Muscle of leg (tissue), 3 donors: ENCODE measurements at regions not wholly inside any gene's neighbourhood (a gene's known extent, or its start where the extent isn't known, plus 50 kb on each side); places are given as distances from the start of the nearest gene placed in this dataset.

Experiments
- DNase-seq: peaks from one replicate; pipeline ENCODE4 v3.0.0; 2013
- H3K27ac ChIP-seq: one replicate; pipeline ENCODE4 v1.5.1; 2013; ENCODE audit warnings: mild to moderate bottlenecking, low read length, control low read depth
- H3K27me3 ChIP-seq: one replicate; pipeline ENCODE4 v1.6.1; 2013; ENCODE audit warnings: low read length; ENCODE audit not compliant: control insufficient read depth, insufficient read depth
- H3K36me3 ChIP-seq: one replicate; pipeline ENCODE4 v1.6.1; 2013; ENCODE audit warnings: low read length; ENCODE audit not compliant: control insufficient read depth, insufficient read depth
- H3K4me1 ChIP-seq: one replicate; pipeline ENCODE4 v1.6.1; 2013; ENCODE audit warnings: low read length; ENCODE audit not compliant: control insufficient read depth, insufficient read depth
- H3K4me3 ChIP-seq: one replicate; pipeline ENCODE4 v1.5.1; 2013; ENCODE audit warnings: low read length, control low read depth
- H3K9me3 ChIP-seq: replicated peaks from 2 replicates; pipeline ENCODE4 v1.6.1; 2013; ENCODE audit warnings: low read depth, low read length; ENCODE audit not compliant: control insufficient read depth
- WGBS: methylation state at CpG from one replicate; pipeline ENCODE4 v1.1.5; 2013; ENCODE audit warnings: missing lambda C conversion rate; ENCODE audit not compliant: insufficient coverage; 5-methylcytosine and 5-hydroxymethylcytosine counted together

- H3K4me1 ChIP-seq: peaks cover 5% of the 10 kb centered on the region
- H3K9me3 ChIP-seq: no peaks in the 10 kb centered on the region
- WGBS: 100% methylated on average over 3 of the region's 4 CpGs
- H3K36me3 ChIP-seq: no peaks in the 10 kb centered on the region
- no peak overlapping the region for H3K4me3 ChIP-seq
- no peak for DNase-seq
- H3K27ac ChIP-seq: no peak overlapping the region
- H3K27me3 ChIP-seq: peaks cover 2% of the 10 kb centered on the region
Measured at GRCh38 chr2:236700703-236701102, 131.1 kb downstream of the ACKR3 start.

DNA sequence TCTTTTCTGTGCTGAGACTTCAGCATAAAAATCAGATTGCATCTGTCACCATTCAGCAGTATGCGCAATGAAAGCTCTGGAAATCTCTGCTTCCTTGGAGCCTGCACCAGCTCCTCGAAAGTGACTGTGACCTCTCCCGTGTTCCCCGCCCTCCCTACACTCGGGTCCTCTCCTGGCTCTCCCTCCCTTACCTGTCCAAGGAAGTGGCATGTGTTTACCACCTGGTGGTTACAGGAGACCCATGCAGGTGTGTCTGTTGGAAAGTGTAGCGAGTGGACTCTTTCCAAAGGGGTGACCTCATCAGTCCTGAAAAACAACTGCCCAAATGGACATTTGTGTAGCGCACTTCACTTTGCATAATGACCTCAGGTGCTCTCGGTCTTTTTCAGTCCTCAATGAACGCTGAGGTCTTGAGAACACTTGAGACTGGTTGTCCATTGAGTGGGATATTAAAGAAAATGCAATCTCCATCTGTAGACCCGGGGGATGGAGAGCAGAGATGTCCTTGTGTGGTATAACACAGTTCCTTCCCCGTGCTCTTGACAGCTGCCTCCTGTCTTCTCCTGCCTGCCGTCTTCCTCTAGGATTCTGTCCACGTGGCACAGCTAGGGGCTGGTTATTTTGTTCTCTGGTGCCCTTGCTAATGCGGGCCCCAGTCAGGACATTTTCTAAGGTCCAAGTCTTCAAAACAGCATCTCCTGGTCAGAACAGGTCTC lies 133.2 kb downstream of the ACKR3 start:
- H3K9me3 ChIP-seq: no peaks in the 10 kb centered on the region
- no peaks in the 10 kb centered on the region for H3K36me3 ChIP-seq
- peaks cover 4% of the 10 kb centered on the region for H3K27me3 ChIP-seq
- no peak overlapping the region for H3K27ac ChIP-seq
- H3K4me1 ChIP-seq: peaks cover 7% of the 10 kb centered on the region
- H3K4me3 ChIP-seq: no peak overlapping the region
- WGBS: 87% methylated on average over 11 of the region's 14 CpGs
- no peak for DNase-seq

DNA sequence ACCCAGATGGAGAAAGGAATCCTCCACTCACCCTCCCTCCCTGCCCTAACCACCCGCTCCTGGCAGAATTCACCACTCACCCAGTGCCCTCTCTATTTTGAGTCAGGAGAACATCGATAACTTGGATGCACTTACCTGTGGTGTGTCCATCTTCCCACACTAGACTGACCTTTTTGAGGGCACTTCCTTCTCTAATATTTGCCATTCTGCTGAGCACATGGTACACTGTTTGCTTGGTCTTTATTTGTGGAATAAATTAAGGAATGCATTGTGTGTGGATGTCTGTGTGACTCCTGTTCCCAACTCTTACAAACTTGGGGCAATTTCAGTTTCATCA lies 133.7 kb downstream of the ACKR3 start:
- no peak for DNase-seq
- Histone ChIP-seq H3K4me3 (no peak overlapping the region), H3K9me3 (no peaks in the 10 kb centered on the region), H3K27ac (no peak overlapping the region), H3K27me3 (peaks cover 4% of the 10 kb centered on the region), H3K36me3 (no peaks in the 10 kb centered on the region), H3K4me1 (peaks cover 7% of the 10 kb centered on the region)
- WGBS: 93% methylated on average over 2 of the region's 2 CpGs

GRCh38 chr2:236703906-236704305 lies 134.3 kb downstream of the ACKR3 start:
- no peak overlapping the region for H3K27ac ChIP-seq
- peaks cover 4% of the 10 kb centered on the region for H3K27me3 ChIP-seq
- H3K9me3 ChIP-seq: no peaks in the 10 kb centered on the region
- 96% methylated on average over 9 of the region's 10 CpGs for WGBS
- DNase-seq: no peak
- H3K4me3 ChIP-seq: no peak overlapping the region
- H3K36me3 ChIP-seq: no peaks in the 10 kb centered on the region
- H3K4me1 ChIP-seq: peaks cover 7% of the 10 kb centered on the region

GRCh38 chr2:236704887-236705286 lies 135.3 kb downstream of the ACKR3 start:
- no peak overlapping the region for H3K27ac ChIP-seq
- H3K27me3 ChIP-seq: peaks cover 4% of the 10 kb centered on the region
- no peaks in the 10 kb centered on the region for H3K36me3 ChIP-seq
- peaks cover 7% of the 10 kb centered on the region for H3K4me1 ChIP-seq
- no peaks in the 10 kb centered on the region for H3K9me3 ChIP-seq
- 79% methylated on average over 2 of the region's 6 CpGs for WGBS
- no peak for DNase-seq
- H3K4me3 ChIP-seq: no peak overlapping the region

- DNase-seq: peak; percentile 44
- Histone ChIP-seq H3K36me3 (no peaks in the 10 kb centered on the region), H3K27ac (no peak overlapping the region), H3K4me1 (peaks cover 7% of the 10 kb centered on the region), H3K27me3 (peaks cover 4% of the 10 kb centered on the region), H3K4me3 (no peak overlapping the region), H3K9me3 (no peaks in the 10 kb centered on the region)
- 62% methylated on average over 9 of the region's 12 CpGs for WGBS
Measured at GRCh38 chr2:236705295-236706105, 135.9 kb downstream of the ACKR3 start.

DNA sequence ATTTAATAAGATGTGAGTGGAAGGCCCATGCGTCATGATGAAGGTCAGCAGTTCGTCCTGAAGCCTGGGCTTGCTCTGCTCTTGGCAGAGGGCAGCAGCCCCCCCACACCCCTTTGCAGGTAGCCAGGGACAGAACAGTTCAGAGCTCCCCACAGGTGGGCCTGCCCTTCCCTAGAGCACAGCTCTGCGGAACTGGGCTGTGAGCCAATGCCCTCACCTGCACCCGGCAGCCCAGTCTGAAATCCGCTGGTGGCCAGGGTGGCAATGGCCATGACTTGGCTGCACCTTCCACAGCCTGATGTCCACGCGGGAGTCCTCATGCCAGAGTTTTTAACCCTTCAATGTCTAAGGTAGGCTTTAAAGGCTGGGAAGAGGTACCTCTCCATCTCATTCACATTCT lies 136.7 kb downstream of the ACKR3 start:
- H3K27ac ChIP-seq: no peak overlapping the region
- WGBS: 72% methylated on average over 5 of the region's 7 CpGs
- no peak for DNase-seq

DNA sequence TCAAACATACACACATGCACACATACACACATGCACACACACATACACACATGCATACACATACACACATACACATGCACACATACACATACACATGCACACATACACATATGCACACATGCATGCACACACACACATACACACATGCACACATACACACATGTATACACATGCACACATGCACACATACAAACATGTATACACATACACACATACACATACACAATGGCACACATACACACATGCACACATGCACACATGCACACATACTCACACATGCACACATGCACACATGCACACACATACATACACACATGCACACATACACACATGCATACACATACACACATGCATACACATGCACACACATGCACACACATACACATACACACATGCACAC lies 137.2 kb downstream of the ACKR3 start:
- no peak for DNase-seq
- Histone ChIP-seq H3K27ac (no peak overlapping the region), H3K4me3 (no peak overlapping the region), H3K4me1 (peaks cover 7% of the 10 kb centered on the region), H3K9me3 (no peaks in the 10 kb centered on the region), H3K27me3 (peaks cover 4% of the 10 kb centered on the region), H3K36me3 (no peaks in the 10 kb centered on the region)

More for the DNA sequence above, 136.7 kb downstream of the ACKR3 start:
- H3K9me3 ChIP-seq: no peaks in the 10 kb centered on the region
- no peaks in the 10 kb centered on the region for H3K36me3 ChIP-seq
- H3K27me3 ChIP-seq: peaks cover 4% of the 10 kb centered on the region
- no peak overlapping the region for H3K4me3 ChIP-seq
- peaks cover 7% of the 10 kb centered on the region for H3K4me1 ChIP-seq

DNA sequence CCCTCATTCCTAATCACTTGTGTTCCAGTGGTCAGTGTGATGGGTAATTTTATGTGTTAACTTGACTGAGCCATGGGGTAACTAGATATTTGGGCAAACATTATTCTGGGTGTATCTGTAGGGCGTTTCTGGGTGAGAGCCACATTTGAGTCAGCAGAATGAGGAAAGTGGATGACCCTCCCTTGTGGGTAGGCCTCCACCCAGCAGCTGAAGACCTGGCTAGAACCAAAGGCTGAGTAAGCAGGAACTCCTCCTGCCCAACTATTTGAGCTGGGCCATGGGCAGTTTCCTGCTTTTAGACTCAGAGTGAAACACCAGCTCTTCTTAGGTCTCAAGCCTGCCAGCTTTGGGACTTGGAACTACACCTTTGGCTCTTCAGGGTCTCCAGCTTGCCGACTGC lies 141.8 kb downstream of the ACKR3 start:
- H3K27me3 ChIP-seq: peaks cover 7% of the 10 kb centered on the region
- H3K4me3 ChIP-seq: no peak overlapping the region
- H3K27ac ChIP-seq: no peak overlapping the region
- 75% methylated on average over 1 of the region's 2 CpGs for WGBS
- no peaks in the 10 kb centered on the region for H3K9me3 ChIP-seq
- no peaks in the 10 kb centered on the region for H3K36me3 ChIP-seq
- peak; percentile 42 for DNase-seq
- H3K4me1 ChIP-seq: no peaks in the 10 kb centered on the region

DNA sequence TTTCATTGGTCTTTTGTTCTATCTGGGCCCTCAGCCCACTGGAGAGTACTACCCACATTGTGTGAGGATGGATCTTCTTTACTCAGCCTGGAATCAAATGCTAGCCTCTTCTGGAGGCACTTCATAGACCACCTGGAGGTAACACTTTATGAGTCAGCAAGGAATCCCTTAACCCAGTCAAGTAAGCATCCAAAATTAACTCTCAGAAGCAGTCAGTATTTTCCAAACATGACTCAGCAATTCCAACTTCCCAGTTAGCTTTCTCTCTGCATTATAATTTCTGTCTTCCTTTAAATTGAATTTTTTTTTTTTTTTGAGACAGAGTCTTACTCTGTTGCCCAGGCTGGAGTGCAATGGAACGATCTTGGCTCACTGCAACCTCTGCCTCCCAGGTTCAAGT lies 142.7 kb downstream of the ACKR3 start:
- H3K9me3 ChIP-seq: no peaks in the 10 kb centered on the region
- no CpG with 5 or more reads among the region's 1 CpG for whole genome bisulfite sequencing
- no peaks in the 10 kb centered on the region for H3K4me1 ChIP-seq
- no peak overlapping the region for H3K4me3 ChIP-seq
- no peak for DNase-seq
- no peaks in the 10 kb centered on the region for H3K36me3 ChIP-seq
- no peak overlapping the region for H3K27ac ChIP-seq
- H3K27me3 ChIP-seq: peaks cover 8% of the 10 kb centered on the region
